Thymus (tissue), 11 donors: ENCODE measurements at regions not wholly inside any gene's neighbourhood (a gene's known extent, or its start where the extent isn't known, plus 50 kb on each side); places are given as distances from the start of the nearest gene placed in this dataset.

Experiments used
- DNase-seq, 9 donors: peaks; one replicate each; pipeline ENCODE4 v3.0.0-alpha.2; 2013; ENCODE audit warnings: low spot score in 9 of 9, low read depth in 6 of 9, missing footprints in 1 of 9
- H3K27ac ChIP-seq, 2 donors: one replicate each; pipeline ENCODE4 v1.5.1; 2013; ENCODE audit warnings: control low read depth in 1 of 2, low read depth in 1 of 2, low read length in 1 of 2, mild to moderate bottlenecking in 1 of 2, moderate library complexity in 1 of 2
- H3K27me3 ChIP-seq, 2 donors: one replicate each; pipeline ENCODE4 v1.5.1; 2013; ENCODE audit warnings: low read length in 1 of 2; ENCODE audit not compliant: control insufficient read depth in 2 of 2, insufficient read depth in 1 of 2
- H3K36me3 ChIP-seq, 2 donors: one replicate each; pipeline ENCODE4 v1.5.1; 2013; ENCODE audit warnings: low read length in 1 of 2, mild to moderate bottlenecking in 1 of 2, moderate library complexity in 1 of 2; ENCODE audit not compliant: control insufficient read depth in 2 of 2, insufficient read depth in 2 of 2
- H3K4me1 ChIP-seq, 2 donors: one replicate each; pipeline ENCODE4 v1.5.1; 2013; ENCODE audit warnings: low read length in 2 of 2; ENCODE audit not compliant: control insufficient read depth in 2 of 2, insufficient read depth in 2 of 2
- H3K4me3 ChIP-seq, 2 donors: one replicate each; pipeline ENCODE4 v1.5.1; 2013; ENCODE audit warnings: low read length in 2 of 2, control low read depth in 1 of 2, mild to moderate bottlenecking in 1 of 2
- H3K9me3 ChIP-seq, 2 donors: one replicate each; pipeline ENCODE4 v1.5.1; 2013; ENCODE audit warnings: low read length in 1 of 2, mild to moderate bottlenecking in 1 of 2; ENCODE audit not compliant: control insufficient read depth in 2 of 2, insufficient read depth in 1 of 2
- WGBS: extraction: QIAGEN DNeasy Blood & Tissue Kit; methylation state at CpG from one replicate; pipeline ENCODE4 v1.1.7; 2013; 5-methylcytosine and 5-hydroxymethylcytosine counted together
- donor health status: healthy.

DNA sequence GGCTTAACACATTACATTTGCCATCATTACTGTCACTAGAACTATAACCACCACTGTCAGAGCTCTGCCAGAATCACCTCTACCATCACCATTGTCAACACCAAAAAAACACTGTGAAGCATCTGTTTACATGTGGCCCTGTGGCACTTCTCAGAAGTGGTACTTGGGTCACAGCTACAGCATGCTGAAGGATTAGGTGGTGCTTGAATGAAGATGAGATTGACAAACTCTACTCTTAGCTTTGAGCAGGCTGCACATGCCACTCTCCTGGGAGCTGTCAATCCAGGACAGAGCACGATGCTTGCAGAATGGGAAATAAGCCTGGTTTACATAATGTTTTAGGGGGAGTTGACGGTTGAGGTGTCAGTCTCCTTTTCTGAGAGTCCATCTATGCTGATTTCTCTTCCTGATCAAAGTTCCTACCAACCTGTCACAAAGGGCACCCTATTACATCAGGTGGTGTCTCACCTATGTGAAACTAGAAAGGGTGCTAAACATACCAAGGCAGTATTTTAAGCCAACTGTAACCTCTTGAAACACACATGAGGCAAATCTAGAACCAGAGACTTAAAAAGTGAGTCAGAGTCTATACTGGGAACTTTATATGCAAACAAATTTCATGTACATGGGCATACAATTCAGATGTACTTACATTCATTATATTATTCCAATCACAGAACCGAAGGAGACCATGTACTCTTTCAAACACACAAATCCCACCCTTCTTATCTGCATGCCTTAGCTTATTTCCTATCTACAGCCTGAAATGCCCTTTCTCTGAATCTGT is 258.7 kb downstream of the EMP1 start:
- H3K27ac ChIP-seq: no peak overlapping the region
- H3K27me3 ChIP-seq: no peaks in the 10 kb centered on the region
- 89% methylated on average over 3 of the region's 3 CpGs for WGBS
- no peak overlapping the region for H3K4me3 ChIP-seq
- no peaks in the 10 kb centered on the region for H3K9me3 ChIP-seq
- DNase-seq: no peak
- no peaks in the 10 kb centered on the region for H3K4me1 ChIP-seq
- no peaks in the 10 kb centered on the region for H3K36me3 ChIP-seq

DNA sequence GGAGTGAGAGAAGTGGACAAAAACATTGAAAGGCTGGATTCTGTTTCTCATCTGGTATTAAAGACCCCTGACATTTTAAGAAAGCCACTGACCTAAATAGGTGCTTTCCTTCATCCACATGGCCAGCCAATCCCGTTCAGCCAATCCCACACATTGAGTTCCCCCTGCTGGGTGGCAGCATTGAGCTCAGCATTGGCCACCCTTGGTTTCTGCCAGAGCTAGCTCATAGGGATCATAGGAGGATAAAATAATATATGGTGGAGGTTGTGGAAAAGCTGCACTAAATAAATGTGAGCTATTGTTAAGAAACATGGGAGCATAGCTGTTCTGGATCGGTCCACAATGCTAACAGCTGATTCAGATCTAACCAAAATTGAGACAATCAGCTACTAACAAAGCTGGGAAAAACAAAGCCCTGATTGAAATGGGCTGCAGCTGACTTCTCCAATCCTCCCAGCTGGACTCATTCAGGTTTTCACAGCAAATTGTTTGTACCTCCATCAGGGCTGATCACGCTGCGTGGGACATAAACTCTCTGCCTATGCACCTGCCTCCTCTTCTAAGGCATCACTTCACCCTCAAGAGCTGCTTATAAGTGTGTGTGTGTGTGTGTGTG is 256.5 kb downstream of the EMP1 start:
- H3K4me1 ChIP-seq: no peaks in the 10 kb centered on the region
- H3K27me3 ChIP-seq: no peaks in the 10 kb centered on the region
- no peaks in the 10 kb centered on the region for H3K36me3 ChIP-seq
- no peak overlapping the region for H3K4me3 ChIP-seq
- no peaks in the 10 kb centered on the region for H3K9me3 ChIP-seq
- 96% methylated on average over 4 of the region's 4 CpGs for WGBS
- H3K27ac ChIP-seq: no peak overlapping the region
- no peak for DNase-seq

DNA sequence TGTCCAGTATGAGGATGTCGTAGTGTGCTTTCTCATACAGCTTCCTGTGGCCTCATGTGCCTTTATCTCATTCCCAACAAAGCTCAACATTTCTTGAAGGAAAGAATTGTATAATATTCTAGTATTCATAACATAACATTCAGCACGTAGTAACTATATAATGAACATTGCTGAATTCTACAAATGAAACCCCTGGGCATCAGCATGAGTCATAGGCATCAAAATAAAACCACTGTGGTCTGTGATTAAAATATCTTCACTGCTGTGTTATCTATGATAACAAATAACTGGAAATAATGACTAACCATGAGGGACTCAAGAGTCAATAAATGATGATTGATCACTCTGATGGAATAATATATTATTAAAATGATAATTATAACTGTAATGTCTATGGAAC is 255.2 kb downstream of the EMP1 start:
- H3K27me3 ChIP-seq: no peaks in the 10 kb centered on the region
- H3K4me3 ChIP-seq: no peak overlapping the region
- no peak overlapping the region for H3K27ac ChIP-seq
- 89% methylated on average over 2 of the region's 2 CpGs for WGBS
- no peak for DNase-seq
- H3K9me3 ChIP-seq: no peaks in the 10 kb centered on the region
- no peaks in the 10 kb centered on the region for H3K36me3 ChIP-seq
- H3K4me1 ChIP-seq: no peaks in the 10 kb centered on the region

DNA sequence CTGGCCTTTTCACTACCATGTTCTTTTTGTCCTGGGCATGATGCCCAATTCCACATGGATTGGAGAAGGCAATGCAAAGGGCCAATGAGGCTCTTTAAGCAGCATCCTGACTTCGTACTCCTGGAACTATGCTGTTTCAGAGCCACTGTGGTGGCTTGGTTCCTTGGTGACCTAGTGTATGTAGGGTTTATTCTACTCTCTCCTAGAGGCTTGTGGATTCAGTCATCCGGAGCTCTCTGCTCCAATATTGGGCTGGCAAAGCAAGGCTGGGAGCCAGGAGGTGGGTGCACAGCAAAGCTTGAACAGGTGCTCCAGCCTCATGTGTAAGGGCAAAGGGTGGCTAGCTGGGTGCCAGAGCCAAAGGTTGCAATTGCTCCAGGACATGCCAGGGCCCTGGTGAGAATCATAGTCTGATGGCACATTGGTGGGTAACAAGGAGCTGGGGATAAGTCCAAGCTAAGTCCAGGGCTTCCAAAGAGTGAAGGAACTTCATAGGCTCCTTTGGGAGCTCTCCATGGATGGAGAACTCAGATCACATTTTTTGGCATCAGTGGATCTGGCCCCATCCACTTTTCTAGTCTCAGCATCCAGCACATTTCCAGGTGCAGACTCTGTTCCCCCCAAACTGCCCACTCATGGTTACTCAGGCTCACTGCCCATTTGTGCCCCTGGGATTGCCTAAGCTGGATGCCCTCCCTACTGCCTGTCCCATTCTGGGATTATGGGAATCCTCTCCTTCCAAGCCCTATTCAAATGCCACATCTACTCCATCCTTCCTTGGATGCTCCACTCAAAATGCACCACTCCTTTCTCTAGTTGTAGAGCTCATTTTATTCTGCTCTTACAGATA is 253.9 kb downstream of the EMP1 start:
- Histone ChIP-seq H3K9me3 (no peaks in the 10 kb centered on the region), H3K4me1 (no peaks in the 10 kb centered on the region), H3K36me3 (no peaks in the 10 kb centered on the region), H3K27ac (no peak overlapping the region), H3K4me3 (no peak overlapping the region), H3K27me3 (no peaks in the 10 kb centered on the region)
- DNase-seq: no peak
- WGBS: 96% methylated on average over 2 of the region's 2 CpGs

DNA sequence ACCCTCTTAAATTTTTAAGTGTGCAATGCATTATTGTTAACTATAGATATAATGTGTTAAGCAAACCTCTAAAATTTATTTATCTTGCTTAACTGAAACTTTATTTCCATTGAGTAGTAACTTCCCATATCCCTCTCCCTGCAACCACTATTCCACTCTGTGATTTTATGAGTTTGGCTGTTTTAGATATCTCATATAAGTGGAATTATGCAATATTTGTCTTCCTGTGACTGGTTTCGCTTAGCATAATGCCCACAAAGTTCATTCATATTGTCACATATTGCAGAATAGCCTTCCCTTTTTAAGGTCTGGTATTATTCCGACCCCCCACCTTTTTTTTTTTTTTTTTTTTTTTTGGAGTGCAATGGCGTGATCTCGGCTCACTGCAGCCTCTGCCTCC is 247.6 kb downstream of the EMP1 start:
- no peaks in the 10 kb centered on the region for H3K27me3 ChIP-seq
- H3K9me3 ChIP-seq: no peaks in the 10 kb centered on the region
- no peaks in the 10 kb centered on the region for H3K4me1 ChIP-seq
- no peak overlapping the region for H3K4me3 ChIP-seq
- WGBS: 84% methylated on average over 4 of the region's 4 CpGs
- DNase-seq: no peak
- no peak overlapping the region for H3K27ac ChIP-seq
- H3K36me3 ChIP-seq: no peaks in the 10 kb centered on the region

DNA sequence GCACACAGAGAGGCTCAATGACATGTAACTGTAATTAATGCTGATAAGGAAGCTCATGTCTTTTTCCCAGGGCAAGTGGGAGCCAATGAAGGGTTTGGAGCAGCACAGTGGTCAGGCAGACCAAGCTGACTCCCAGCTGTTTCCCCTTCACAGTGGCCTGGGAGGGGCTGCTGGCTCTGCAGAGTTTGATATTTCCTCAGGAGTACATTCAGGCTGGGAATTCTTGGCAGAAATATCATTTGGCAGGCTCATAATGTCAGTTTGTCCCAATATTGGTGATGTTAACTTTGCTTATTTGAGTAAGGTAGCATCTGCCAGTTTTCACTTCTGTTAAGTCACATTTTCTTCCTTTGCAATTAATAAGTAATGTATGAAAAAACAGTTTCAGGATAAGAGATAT is 247.0 kb downstream of the EMP1 start:
- Histone ChIP-seq H3K9me3 (no peaks in the 10 kb centered on the region), H3K4me1 (no peaks in the 10 kb centered on the region), H3K4me3 (no peak overlapping the region), H3K27ac (no peak overlapping the region), H3K36me3 (no peaks in the 10 kb centered on the region), H3K27me3 (no peaks in the 10 kb centered on the region)
- DNase-seq: no peak

DNA sequence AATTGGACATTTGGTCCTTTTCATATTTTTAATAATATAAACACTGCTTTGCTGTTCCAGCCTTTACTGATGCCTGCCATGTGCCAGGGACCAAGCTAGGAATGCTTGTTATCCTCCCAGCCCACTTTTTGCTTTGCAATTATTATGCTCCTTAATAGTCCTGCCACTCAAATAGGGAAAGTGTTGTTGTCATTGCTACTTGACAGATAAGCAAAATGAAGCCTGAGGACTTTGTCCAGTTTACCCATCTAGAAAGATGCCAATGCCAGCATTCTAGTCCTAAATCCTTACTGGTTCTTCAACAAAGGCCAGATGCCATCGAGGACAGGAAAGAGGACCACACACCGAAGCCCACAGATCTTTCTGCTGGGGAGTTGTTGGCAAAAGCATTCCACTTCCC is 246.5 kb downstream of the EMP1 start:
- Histone ChIP-seq H3K27ac (no peak overlapping the region), H3K36me3 (no peaks in the 10 kb centered on the region), H3K9me3 (no peaks in the 10 kb centered on the region), H3K27me3 (no peaks in the 10 kb centered on the region), H3K4me3 (no peak overlapping the region), H3K4me1 (no peaks in the 10 kb centered on the region)
- no peak for DNase-seq
- 83% methylated on average over 2 of the region's 2 CpGs for WGBS

DNA sequence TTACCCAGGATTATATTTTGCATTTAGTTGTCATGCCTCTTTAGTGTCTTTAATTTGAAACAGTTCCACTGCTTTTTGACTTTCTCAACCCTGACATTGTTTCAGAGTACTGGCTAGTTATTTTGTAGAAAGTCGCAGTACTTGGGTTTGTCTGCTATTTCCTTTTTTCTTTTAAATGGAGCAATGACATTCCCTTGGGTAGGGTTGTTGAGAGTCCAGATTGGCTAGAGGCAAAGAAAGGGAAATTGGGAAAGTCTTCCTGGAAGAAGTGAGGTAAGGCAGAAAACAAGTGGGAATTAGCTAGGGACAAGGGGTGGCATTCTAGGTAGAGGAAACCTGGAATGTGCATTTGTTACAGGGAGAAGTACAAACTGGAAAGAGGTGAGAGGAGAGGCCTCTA is 245.9 kb downstream of the EMP1 start:
- Histone ChIP-seq H3K4me3 (no peak overlapping the region), H3K36me3 (no peaks in the 10 kb centered on the region), H3K27me3 (no peaks in the 10 kb centered on the region), H3K27ac (no peak overlapping the region), H3K9me3 (no peaks in the 10 kb centered on the region), H3K4me1 (no peaks in the 10 kb centered on the region)
- DNase-seq: no peak
- 86% methylated on average over 1 of the region's 1 CpG for WGBS

DNA sequence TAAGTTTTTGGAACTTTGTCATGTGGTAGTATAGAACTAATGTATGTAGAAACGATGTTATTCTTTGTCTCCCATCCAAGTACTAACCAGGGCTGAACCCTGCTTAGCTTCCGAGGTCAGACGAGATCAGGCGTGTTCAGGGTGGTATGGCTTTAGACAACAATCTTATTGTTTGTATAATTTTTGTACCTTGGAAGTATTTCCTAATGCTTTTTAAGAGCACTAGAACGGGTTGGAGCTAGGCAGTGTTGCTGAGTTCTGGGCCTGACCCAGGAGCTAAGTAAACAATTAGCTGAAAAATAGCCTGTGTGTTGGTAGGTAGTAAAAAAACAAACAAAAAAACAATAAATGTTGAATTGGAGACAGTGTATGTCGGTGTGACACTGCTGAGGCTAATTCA is 244.3 kb downstream of the EMP1 start:
- Histone ChIP-seq H3K9me3 (no peaks in the 10 kb centered on the region), H3K27me3 (no peaks in the 10 kb centered on the region), H3K27ac (no peak overlapping the region), H3K36me3 (no peaks in the 10 kb centered on the region), H3K4me1 (no peaks in the 10 kb centered on the region), H3K4me3 (no peak overlapping the region)
- WGBS: 91% methylated on average over 6 of the region's 6 CpGs
- DNase-seq: no peak
